ENCODE measurements at regions not wholly inside any gene's neighbourhood (a gene's known extent, or its start where the extent isn't known, plus 50 kb on each side); places are given as distances from the start of the nearest gene placed in this dataset.

GRCh38 chr10:108388706-108389105 lies 1224.2 kb upstream of the SORCS1 start:
- no peak for TF ChIP-seq CTCF (IDR thresholded peaks at IDR 0.05; ENCODE audit: extremely low read depth, missing control alignments)
- DNase-seq (ENCODE audit: low spot score), result no peak

- no peak for DNase-seq (ENCODE audit: low spot score)
- TF ChIP-seq CTCF (IDR thresholded peaks at IDR 0.05; ENCODE audit: extremely low read depth, missing control alignments), result no peak
Measured at GRCh38 chr10:108385963-108386362, 1221.5 kb upstream of the SORCS1 start.

DNA sequence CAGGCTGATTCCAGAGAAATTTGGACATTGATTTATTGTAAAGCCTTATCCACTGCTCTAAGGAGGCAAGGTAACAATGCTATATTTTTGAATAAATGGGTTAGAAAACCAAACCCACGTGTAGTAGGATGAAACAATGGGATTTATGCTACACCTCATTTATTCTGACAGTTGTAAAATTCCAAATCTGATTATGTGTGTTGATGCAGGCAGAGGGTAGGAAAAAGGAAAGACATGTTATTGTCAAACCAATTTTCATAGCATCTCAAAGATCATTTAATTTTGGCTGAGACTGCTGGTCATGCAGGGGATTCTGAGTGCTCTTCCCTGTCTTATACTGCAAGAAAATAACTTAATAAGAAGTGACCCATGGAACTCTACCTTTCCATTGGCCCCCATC lies 1219.9 kb upstream of the SORCS1 start:
- no peak for DNase-seq (ENCODE audit: low spot score)
- TF ChIP-seq CTCF (IDR thresholded peaks at IDR 0.05; ENCODE audit: extremely low read depth, missing control alignments), result no peak

GRCh38 chr10:108378779-108379178 lies 1214.3 kb upstream of the SORCS1 start:
- no peak for DNase-seq (ENCODE audit: low spot score)
- TF ChIP-seq CTCF (IDR thresholded peaks at IDR 0.05; ENCODE audit: extremely low read depth, missing control alignments), result no peak

DNA sequence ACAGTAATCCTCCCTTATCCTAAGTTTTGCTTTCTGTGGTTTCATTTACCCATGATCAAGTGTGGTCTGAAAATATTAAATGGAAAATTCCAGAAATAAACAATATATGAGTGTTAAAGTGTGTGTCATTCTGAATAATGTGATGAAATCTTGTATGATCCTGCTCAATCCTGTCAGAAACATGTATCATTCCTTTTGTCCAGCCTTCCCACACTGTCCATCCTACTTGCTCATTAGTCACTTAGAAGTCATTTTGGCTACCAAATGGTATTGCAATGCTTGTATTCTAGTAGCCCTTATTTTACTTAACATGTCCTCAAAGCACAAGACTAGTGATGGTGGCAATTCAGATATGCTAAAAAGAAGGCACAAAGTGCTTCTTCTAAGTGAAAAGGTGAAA lies 1211.2 kb upstream of the SORCS1 start:
- DNase-seq (ENCODE audit: low spot score), result no peak
- TF ChIP-seq CTCF (IDR thresholded peaks at IDR 0.05; ENCODE audit: extremely low read depth, missing control alignments), result no peak

DNA sequence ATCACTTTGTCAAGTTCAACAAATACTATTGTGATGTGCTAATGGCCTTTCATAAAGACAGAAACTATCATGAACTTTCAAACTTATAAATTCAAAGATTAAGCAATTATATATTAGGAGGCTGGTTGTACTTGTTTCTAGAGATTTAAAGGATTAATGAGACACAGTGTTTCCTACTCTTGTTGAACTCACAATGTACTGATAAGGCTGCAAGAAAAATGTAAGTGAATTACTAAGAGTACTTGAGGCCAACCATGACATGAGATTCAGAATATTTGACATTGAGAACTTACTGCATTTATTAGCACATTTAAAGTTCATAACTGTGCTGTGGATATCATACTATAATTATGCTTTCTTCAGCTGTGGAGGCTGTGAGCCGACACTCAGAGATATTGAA lies 1210.5 kb upstream of the SORCS1 start:
- no peak for TF ChIP-seq CTCF (IDR thresholded peaks at IDR 0.05; ENCODE audit: extremely low read depth, missing control alignments)

GRCh38 chr10:108365541-108365940 lies 1201.0 kb upstream of the SORCS1 start:
- DNase-seq (ENCODE audit: low spot score), result no peak
- no peak for TF ChIP-seq CTCF (IDR thresholded peaks at IDR 0.05; ENCODE audit: extremely low read depth, missing control alignments)

More for the DNA sequence above, 1210.5 kb upstream of the SORCS1 start:
- DNase-seq (ENCODE audit: low spot score), result no peak

Data from GM20000 (cell line).